ENCODE measurements at regions not wholly inside any gene's neighbourhood (a gene's known extent, or its start where the extent isn't known, plus 50 kb on each side); places are given as distances from the start of the nearest gene placed in this dataset.

GRCh38 chr4:138104284-138104680 is 137.9 kb downstream of the SLC7A11 start:
- no peaks in the 10 kb centered on the region for H3K9me3 ChIP-seq (ENCODE audit: control insufficient read depth, insufficient read depth, low read depth, low read length)
- H3K4me3 ChIP-seq (ENCODE audit: low read depth, low read length): no peak overlapping the region
- H3K4me1 ChIP-seq (ENCODE audit: control insufficient read depth, insufficient read depth, low read length): no peaks in the 10 kb centered on the region
- H3K27ac ChIP-seq (ENCODE audit: extremely low read depth, low read depth, low read length): no peak overlapping the region
- CTCF ChIA-PET: interaction anchor here (2.1 kb wide), 1 partner anchor 14 kb away, joined by 9 read pairs; no protein-coding TSS in a partner anchor
- H3K36me3 ChIP-seq (ENCODE audit: control insufficient read depth in 2 of 2, insufficient read depth in 1 of 2, low read length in 2 of 2): no peaks in the 10 kb centered on the region
- POLR2A ChIA-PET: no interaction called here
- TF ChIP-seq, protein P1, sequence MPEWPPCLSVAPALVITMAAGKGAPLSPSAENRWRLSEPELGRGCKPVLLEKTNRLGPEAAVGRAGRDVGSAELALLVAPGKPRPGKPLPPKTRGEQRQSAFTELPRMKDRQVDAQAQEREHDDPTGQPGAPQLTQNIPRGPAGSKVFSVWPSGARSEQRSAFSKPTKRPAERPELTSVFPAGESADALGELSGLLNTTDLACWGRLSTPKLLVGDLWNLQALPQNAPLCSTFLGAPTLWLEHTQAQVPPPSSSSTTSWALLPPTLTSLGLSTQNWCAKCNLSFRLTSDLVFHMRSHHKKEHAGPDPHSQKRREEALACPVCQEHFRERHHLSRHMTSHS (tag by site-specific recombination; IDR thresholded peaks at IDR 0.05): no peak
- TF ChIP-seq ZNF600 (tag by site-specific recombination; IDR thresholded peaks at IDR 0.05): no peak
- TF ChIP-seq KLF16 (tag by site-specific recombination; IDR thresholded peaks at IDR 0.05): no peak
- no peak for TF ChIP-seq ZNF280C (tag by site-specific recombination; IDR thresholded peaks at IDR 0.05)
- TF ChIP-seq ZNF514 (tag by site-specific recombination; IDR thresholded peaks at IDR 0.05): no peak

DNA sequence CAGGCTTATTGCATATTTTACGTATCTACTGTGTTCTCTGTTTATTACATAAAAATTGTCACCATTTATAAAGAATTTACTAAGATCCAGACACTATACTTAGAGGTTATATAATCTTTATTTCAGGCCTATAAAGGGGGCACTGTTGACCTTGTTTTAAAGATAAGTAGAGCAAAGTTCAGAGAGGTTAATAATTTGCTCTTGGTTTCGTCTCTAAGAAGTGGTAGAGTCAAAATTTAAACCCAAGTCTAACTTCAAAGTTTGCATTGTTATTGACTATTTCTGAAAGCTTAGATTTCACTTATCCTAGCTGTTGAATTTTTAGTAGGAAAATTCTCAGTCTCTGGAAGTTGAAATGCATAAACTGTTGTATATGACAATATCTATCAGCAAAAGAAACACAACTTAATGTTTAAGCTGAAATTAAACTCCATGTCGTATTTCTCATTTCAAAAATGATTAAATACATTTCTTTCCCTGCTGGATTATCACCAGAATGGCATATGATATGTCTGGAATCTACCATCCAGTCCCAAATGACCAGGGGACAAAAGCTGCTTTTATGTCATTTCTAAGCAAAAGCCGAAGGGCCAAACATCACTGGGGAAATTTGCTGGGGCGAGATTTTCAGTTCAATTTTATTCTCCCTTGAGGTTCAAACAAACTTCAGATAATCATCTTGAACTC is 138.4 kb downstream of the SLC7A11 start:
- H3K4me1 ChIP-seq (ENCODE audit: control insufficient read depth, insufficient read depth, low read length): no peaks in the 10 kb centered on the region
- H3K36me3 ChIP-seq (ENCODE audit: control insufficient read depth in 2 of 2, insufficient read depth in 1 of 2, low read length in 2 of 2): no peaks in the 10 kb centered on the region
- TF ChIP-seq WT1 (tag by site-specific recombination; IDR thresholded peaks at IDR 0.05): no peak
- TF ChIP-seq ZNF16 (tag by site-specific recombination; IDR thresholded peaks at IDR 0.05; ENCODE audit: low read depth): no peak
- no peak for TF ChIP-seq ZNF350 (tag by site-specific recombination; IDR thresholded peaks at IDR 0.05)
- TF ChIP-seq, protein P2, sequence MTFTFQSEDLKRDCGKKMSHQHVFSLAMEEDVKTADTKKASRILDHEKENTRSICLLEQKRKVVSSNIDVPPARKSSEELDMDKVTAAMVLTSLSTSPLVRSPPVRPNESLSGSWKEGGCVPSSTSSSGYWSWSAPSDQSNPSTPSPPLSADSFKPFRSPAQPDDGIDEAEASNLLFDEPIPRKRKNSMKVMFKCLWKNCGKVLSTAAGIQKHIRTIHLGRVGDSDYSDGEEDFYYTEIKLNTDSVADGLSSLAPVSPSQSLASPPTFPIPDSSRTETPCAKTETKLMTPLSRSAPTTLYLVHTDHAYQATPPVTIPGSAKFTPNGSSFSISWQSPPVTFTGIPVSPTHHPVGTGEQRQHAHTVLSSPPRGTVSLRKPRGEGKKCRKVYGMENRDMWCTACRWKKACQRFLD (tag by site-specific recombination; IDR thresholded peaks at IDR 0.05): no peak
- no peak for TF ChIP-seq ZBTB7A (tag by site-specific recombination; IDR thresholded peaks at IDR 0.05; ENCODE audit: low read depth)
- no peak for TF ChIP-seq ZNF211 (tag by site-specific recombination; IDR thresholded peaks at IDR 0.05; ENCODE audit: low read depth)
- no peak for TF ChIP-seq ZBTB21 (tag by site-specific recombination; IDR thresholded peaks at IDR 0.05)
- no peak for TF ChIP-seq ZNF48 (tag by site-specific recombination; IDR thresholded peaks at IDR 0.05)
- no peak for TF ChIP-seq ZNF214 (tag by site-specific recombination; IDR thresholded peaks at IDR 0.05; ENCODE audit: borderline replicate concordance)
- TF ChIP-seq ZNF362 (tag by site-specific recombination; IDR thresholded peaks at IDR 0.05): no peak
- TF ChIP-seq ZSCAN23 (tag by site-specific recombination; IDR thresholded peaks at IDR 0.05): no peak
- TF ChIP-seq CTCF (tag by site-specific recombination; IDR thresholded peaks at IDR 0.05): no peak
- no peaks in the 10 kb centered on the region for H3K9me3 ChIP-seq (ENCODE audit: control insufficient read depth, insufficient read depth, low read depth, low read length)
- ChIA-PET POLR2A (no interaction called here), CTCF (interaction anchor here (2.1 kb wide), 1 partner anchor 13 kb away, joined by 9 read pairs; no protein-coding TSS in a partner anchor)
- H3K27ac ChIP-seq (ENCODE audit: extremely low read depth, low read depth, low read length): no peak overlapping the region
- H3K4me3 ChIP-seq (ENCODE audit: low read depth, low read length): no peak overlapping the region

All from HEK293 (cell line).